Inflammatory macrophage treated with lipopolysaccharide for 1 hour (primary cell): ENCODE measurements at regions not wholly inside any gene's neighbourhood (a gene's known extent, or its start where the extent isn't known, plus 50 kb on each side); places are given as distances from the start of the nearest gene placed in this dataset.
"Not testable (repeated sequence)": the region's sequence is repeated elsewhere in the genome, so short reads cannot be mapped to it uniquely, and the experiment has no call there.

ENCODE experiments used
- DNase-seq, 2 donors: peaks; one replicate each; pipeline ENCODE4 v3.0.0-alpha.2; 2020 to 2022

GRCh38 chr5:125912028-125912427 lies 511.2 kb upstream of the GRAMD2B start:
- DNase-seq, result no peak

- DNase-seq, result no peak
Observed at GRCh38 chr5:125913200-125913599, 510.0 kb upstream of the GRAMD2B start.

DNA sequence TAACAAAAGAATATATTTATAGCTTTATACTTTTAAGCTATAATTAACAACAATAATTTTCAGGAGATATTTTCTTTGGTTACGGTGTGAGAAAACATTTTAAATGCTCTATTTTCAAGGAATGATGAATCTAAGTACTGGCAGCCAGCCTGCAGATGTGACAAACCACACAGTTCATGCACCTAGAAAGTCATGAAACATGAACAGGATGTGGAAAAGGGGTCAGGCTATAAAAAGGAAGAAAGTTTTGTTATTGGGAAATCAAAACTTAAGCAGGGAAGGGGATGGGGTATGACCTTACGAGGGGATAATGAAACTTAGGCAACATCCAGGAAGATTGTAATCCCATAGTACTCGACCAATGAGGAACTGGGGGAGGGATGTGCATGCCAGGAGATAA lies 508.7 kb upstream of the GRAMD2B start:
- DNase-seq, result no peak

GRCh38 chr5:125923958-125924357 lies 499.3 kb upstream of the GRAMD2B start:
- not testable (repeated sequence) for DNase-seq

- no peak for DNase-seq
Observed at GRCh38 chr5:125926172-125926571, 497.0 kb upstream of the GRAMD2B start.

DNA sequence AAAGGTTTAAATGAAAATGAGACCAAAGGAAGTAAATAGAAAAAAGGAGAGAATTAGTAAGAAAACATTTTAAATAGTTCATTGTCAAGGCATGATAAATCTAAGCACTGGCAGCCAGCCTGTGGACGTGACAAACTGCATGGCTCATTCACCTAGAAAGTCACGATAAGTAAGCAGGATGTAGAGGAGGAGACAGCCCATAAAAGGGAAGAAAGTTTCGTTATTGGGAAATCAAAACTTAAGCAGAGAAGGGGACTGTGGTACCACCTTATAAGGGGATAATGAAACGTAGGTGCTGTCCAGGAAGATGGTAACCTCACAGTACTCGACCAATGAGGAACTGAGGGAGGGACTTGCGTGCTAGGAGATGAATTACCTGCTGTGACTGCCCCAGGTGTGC lies 494.5 kb upstream of the GRAMD2B start:
- DNase-seq, result no peak

DNA sequence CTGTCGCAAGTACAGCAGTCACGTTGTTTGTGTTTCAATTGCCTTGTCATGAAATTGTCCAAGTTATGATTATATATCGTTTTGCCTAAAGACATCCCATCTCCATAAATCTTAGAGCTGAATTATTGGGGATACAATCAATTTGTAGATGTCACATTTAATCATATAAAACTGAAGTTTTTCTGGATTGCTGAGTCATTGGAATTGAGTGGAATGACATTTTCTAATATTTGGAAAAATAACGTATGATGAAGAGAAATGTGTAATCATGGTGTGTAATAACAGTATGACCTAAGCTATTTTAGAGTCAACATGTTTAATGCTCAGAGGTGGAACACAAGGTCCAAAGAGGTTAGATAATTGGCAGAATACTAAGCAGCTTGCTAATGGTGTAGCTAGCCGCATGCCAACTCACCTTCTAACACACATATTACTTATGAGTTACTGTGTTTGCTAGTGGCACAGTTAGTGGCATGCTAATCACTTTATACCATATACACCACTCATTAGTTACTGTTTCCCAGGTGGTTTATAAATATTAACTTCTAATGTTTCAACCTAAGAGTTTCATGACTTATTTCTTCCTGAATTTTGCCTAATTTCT lies 473.1 kb upstream of the GRAMD2B start:
- DNase-seq, result no peak

DNA sequence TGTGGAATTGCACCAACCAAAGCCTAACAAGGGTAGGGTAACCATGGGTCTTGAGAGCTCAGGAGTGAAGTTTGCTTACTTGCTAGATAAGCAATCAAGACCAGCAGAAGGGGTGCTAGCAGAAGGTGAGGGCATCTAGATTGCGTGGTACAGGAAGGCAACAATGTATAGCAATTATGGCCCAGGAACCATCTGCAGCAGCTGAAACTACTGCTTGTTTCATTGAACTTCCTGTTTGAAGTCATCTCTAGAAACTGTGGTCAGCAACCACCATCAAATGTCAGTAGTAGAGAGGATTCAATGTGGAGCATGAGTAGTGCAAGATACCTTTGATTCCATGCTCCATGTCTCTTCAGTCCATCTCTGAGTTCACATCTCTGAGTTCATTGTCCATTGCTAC lies 462.1 kb upstream of the GRAMD2B start:
- no peak for DNase-seq

GRCh38 chr5:125965577-125965976 lies 457.6 kb upstream of the GRAMD2B start:
- no peak for DNase-seq

GRCh38 chr5:125967576-125967975 lies 455.6 kb upstream of the GRAMD2B start:
- DNase-seq, result no peak

DNA sequence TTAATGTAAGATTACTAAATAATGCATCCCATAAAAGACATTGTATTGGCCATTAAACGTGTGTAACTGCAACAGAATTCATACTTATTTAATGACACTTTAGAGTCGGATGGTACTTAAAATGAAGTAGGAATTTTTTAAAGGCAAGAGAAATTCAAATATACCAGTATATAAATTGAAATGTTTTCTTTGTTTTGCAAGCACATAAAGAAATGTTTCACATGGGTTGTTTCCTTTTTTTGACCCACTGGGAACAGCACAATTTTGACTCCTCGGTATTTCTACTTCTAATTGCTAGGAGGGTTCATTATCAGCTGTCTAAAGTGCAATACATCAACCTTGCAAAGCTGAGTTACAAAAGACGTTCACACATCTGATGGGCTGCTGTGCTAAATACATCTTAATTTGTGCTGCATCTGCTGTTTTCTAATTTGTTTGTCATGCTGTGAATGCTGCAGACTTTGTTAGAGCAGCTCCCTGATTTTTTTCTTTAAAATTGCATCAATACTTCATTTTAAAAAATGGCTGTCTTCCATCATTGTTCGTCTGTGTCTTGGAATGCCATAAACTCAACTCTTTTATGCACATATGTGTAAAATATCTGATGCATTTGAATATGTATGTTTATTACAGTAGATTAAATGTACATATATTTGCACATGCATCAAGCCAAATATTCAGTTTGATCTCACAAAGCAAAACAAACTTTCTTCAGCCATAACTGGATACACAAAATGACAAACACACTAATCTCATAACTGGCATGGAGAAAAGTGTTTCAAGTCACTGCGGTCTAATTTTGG lies 454.0 kb upstream of the GRAMD2B start:
- no peak for DNase-seq

- no peak for DNase-seq
Observed at GRCh38 chr5:125969814-125970171, 453.4 kb upstream of the GRAMD2B start.

DNA sequence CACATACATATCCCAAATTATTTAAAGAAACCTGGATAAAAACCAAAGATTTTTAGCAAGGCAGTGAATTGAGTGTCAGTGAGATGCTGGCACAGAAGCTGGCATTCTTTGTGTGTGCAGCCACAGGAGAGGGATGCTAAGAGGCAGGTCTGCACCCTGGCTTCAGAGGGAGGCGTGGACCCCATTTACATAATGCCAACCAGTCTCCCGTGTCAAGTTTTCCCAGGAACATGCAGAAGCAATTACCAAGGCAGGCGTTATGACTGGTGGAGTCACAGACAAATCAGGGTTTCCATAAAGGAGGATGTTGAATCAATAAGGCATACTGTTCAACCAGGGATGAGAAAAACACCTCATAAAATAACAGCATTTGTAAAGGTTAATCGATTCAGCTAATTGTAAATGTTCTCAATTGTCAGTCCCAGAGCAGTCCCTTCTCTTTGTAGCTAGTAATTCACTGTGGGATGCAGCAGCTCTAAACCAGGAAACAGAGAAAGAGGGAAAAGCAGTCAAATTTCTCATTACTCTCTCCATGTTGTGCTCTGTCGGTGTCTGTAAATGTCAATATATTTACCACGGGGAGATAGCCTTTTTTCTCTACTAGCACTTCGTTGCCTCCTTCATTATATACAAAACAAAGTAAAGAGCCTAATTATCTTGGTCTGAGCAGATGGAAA lies 452.4 kb upstream of the GRAMD2B start:
- no peak for DNase-seq

DNA sequence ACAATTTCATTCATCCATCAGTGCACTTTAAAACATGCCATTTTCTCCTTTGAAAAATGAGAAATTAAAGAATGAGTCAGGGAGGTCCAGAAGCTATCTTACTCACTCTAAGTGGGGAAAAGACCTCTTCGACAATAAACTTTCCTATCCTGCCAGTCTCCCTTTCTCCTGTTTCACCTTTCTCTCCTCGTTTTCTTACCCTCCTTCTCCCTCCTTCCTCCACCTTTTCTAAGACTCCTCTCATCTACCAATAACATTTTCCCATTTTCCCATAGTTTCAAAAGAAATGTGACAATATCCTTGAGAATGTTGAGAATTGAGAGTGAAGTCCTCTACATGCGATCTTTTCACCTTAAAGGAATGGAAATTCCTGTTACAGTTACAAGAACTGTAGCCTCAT lies 450.5 kb upstream of the GRAMD2B start:
- no peak for DNase-seq

DNA sequence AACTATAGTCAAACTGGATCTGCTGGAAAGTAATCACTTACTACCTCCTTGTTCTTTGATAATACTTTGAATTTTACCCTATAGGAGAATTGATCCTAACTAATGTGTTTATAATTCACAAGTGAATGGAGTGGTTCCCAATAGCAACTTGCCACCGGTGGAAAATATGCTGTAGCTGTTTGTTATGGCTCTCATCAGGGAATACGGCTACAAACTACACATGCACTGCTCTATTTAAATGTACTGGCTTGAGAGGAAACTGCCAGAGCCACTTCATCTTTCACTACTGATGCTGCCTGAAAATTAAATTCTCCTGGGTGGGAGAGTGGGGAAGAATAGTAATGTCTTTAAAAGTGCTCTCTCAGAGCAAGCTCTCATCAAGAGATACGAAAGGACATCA lies 448.5 kb upstream of the GRAMD2B start:
- no peak for DNase-seq

DNA sequence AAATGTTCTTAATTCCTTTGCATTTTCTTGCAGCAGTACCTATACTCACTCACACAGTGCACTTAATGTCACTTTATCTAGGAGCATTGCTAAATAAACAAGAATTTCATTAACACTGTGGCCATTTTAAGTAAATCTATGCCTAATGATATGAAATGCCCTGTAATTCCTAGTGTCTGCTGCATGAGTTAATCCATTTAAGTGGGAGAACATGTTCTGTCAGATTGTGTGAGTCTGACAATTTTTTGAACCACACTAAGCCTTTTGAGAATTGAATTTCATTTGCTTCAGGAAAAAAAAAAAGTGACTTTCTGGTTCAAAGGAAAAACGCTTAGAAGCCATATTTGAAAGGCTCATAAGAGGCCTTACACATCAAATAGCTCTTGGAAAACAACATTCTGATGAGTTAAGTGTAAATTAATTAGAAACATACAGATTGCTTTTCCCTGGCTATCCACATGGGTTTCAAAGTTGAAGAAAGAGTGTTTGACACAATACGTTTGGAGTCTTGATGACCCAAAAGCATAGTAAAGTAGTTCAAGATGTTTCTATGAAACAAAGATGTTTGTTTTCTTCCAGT lies 446.7 kb upstream of the GRAMD2B start:
- DNase-seq, result no peak

GRCh38 chr5:125978015-125978414 lies 445.2 kb upstream of the GRAMD2B start:
- DNase-seq, result no peak

DNA sequence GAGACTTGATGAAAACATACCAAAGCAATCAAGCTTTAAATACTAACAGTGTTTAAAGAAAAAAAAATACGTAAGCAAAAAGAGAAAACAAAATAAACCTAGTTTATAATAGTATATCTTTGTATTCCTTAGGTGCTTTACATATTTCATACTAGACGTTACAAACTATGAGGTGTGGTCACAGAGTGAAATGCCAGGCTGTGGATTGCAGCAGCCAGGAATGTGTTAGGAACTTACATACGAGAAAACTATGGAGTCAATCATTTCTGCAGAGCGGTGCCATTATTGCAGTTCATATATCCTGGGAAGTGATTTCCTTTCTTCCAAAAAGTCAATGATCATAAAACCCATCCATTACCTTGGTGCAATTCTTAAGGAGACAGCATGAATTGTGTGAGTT lies 443.6 kb upstream of the GRAMD2B start:
- DNase-seq, result no peak

DNA sequence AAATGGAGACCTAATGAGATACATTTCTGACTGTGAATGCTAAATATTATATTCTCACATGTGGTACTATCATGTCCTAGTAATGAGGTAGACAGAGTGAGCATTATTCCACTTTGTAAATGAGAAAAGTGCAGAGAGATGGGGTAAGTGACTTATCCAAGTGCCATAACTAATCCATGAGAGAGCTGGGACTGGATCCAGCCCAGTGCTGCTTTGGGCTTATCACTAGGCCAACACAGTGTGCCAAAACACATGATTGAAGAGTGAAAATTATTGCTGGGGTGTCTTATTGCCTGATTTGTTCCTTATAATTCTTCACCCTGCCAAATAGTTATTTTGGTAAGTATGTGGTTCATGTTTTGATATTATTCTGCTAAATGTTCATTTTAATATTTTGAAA lies 442.2 kb upstream of the GRAMD2B start:
- DNase-seq, result no peak

- no peak for DNase-seq
Observed at GRCh38 chr5:125987677-125988255, 435.4 kb upstream of the GRAMD2B start.

DNA sequence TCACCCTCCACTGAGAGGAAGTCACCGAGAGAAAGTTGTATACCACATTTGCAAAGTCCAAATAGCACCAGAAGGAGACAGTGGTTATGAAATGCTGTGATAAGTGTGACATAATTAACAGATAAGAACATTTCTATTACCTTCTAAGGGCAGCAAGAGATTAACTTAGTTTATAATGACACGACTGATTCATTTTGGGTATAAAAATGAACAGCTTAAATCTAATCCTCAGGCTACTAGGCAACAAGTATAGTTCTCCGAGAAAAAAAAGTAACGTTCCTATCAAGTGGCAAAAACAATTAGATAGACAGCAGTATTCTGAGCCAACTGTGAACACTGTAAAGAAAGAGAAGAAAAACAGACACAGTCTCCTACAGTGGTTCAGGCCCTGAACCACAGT lies 431.2 kb upstream of the GRAMD2B start:
- no peak for DNase-seq

DNA sequence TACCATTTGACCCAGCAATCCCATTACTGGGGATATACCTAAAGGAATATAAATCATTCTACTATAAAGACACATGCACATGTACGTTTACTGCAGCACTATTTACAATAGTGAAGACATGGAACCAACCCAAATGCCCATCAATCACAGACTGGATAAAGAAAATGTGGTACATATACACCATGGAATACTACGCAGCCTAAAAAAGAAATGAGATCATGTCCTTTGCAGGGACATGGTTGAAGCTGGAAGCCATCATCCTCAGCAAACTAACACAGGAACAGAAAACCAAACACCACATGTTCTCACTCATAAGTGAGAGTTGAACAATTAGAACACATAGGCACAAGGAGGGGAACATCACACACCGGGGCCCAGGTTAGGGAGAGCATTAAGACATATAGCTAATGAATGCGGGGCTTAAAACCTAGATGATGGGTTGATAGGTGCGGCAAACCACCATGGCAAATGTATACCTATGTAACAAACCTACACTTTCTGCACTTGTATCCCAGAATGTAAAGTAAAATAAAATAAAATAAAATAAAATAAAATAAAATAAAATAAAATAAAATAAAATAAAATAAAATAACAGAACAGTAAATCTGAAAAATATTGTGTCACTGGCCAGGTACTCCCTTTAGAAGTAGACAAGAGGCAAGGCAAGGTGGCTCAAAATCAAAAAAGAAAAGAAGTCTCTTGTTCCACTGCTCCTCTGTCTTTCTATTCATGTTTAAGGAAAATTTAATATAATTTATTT lies 423.8 kb upstream of the GRAMD2B start:
- DNase-seq, result not testable (repeated sequence)

- DNase-seq, result no peak
Observed at GRCh38 chr5:126000507-126000906, 422.7 kb upstream of the GRAMD2B start.
